Adrenal gland (tissue), 9 donors: ENCODE measurements at regions not wholly inside any gene's neighbourhood (a gene's known extent, or its start where the extent isn't known, plus 50 kb on each side); places are given as distances from the start of the nearest gene placed in this dataset.

Experiments used
- DNase-seq, 7 donors: peaks; one replicate each; pipeline ENCODE4 v3.0.0-alpha.2; 2019 to 2020
- H3K27ac ChIP-seq, 5 donors: fragments of 200-600 bp; sonication (generic) in 4 of 5; 1 replicate in 3 of 5; 2 replicates in 2 of 5; pipeline versions ENCODE4 v1.5.1 to v1.8.0; 2016 to 2020; ENCODE audit warnings: mild to moderate bottlenecking in 1 of 5
- H3K27me3 ChIP-seq: fragments of 200-600 bp; 2 replicates; pipeline ENCODE4 v1.8.0; 2021
- H3K36me3 ChIP-seq, 2 donors: fragments of 200-600 bp; replicated peaks in 1 of 2; 1 replicate in 1 of 2; 2 replicates in 1 of 2; pipeline versions ENCODE4 v1.5.1 to v1.8.0; 2018 to 2022
- H3K4me1 ChIP-seq, 2 donors: fragments of 200-600 bp; replicated peaks in 1 of 2; 1 replicate in 1 of 2; 2 replicates in 1 of 2; pipeline versions ENCODE4 v1.5.1 to v1.8.0; 2018 to 2021
- H3K4me3 ChIP-seq, 4 donors: fragments of 200-600 bp; sonication (generic) in 3 of 4; one replicate each; pipeline ENCODE4 v1.5.1; 2016 to 2018
- H3K9me3 ChIP-seq, 3 donors: fragments of 200-600 bp; sonication (generic) in 1 of 3; replicated peaks in 1 of 3; 1 replicate in 2 of 3; 2 replicates in 1 of 3; pipeline versions ENCODE4 v1.5.1 to v1.8.0; 2016 to 2021
- POLR2A ChIP-seq, 2 donors: fragments of 450-650 bp; IDR thresholded peaks; one replicate each; pipeline ENCODE4 v1.6.1; 2017; ENCODE audit warnings: antibody characterized with exemption in 2 of 2, mild to moderate bottlenecking in 2 of 2, moderate library complexity in 1 of 2
- WGBS, 4 donors: extraction: QIAGEN DNeasy Blood & Tissue Kit in 2 of 4; methylation state at CpG; one replicate each; pipeline versions ENCODE4 v1.1.5 to v1.1.7; 2013 to 2017; 5-methylcytosine and 5-hydroxymethylcytosine counted together
- intact Hi-C, 2 donors: fragments of 100-400 bp; cut with DNase I; formaldehyde crosslinking; loops; one replicate each; pipeline versions ENCODE4 v1.14.1 to v1.15.0; 2022 to 2023
- TF ChIP-seq, protein P1 (sequence below), 6 experiments: fragments of 450-650 bp in 4 of 6; fragments of 200-600 bp in 2 of 6; sonication (generic) in 1 of 6; IDR thresholded peaks; 1 replicate in 5 of 6; 2 replicates in 1 of 6; pipeline versions ENCODE4 v1.5.1 to v1.8.0; 2016 to 2021; ENCODE audit warnings: antibody characterized with exemption in 6 of 6, mild to moderate bottlenecking in 2 of 6, moderate library complexity in 1 of 6
- donor health status: healthy with polysubstance abuse.
- donor health status: Bipolar disorder and iron deficiency.
- donor health status: DM: yes; HTN: yes; CAD: no.
- donor health status: DM: no; HTN: no; CAD: no.
- donor health status: DM: no; HTN: no; CAD: no.

DNA sequence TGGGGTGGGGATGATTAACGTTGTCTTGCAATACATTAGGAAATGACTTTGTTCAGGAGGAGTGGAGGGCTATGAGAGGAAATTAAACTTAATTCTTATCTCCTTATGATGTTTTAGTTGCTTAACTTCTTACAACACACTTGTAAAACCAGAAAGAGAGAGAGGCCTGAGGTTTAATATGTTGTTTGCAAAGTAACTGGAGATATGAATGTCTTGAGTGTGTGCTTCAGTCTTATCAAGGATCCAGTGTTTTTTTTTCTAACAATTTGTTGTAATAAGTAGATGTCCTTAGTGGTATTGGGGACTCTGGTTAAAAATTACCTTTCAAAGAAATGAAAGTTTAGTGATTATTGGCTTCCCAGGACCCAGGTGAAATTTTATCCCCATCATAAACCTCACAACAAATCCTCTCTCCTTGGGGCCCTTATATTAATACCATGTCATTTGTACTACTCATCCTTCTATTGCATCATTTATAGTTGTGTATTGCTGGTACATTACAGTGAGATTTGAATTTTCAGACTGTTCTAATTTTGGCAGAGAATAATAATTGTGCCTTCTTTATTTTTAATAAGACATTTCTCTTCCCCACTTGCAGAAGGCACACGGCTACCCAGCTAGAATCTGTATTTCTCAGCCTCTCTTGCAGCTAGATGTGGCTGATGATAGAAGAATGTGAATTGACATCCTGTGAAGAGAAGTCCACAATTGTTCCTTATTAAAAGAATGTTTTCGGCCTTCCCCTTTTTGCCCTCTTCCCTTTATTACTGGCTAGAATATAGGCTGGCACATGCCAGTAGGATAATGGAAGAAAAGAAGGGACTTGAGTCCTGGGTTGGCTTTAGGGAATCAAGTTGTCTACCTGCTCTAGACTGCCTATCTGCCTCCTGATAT is 91.9 kb upstream of the CXCR4 start:
- WGBS, 4 donors: 70 to 77% (median 73%) methylated on average over 3 of the region's 3 CpGs
- no peak for DNase-seq
- H3K36me3 ChIP-seq: no peaks in the 10 kb centered on the region
- no peaks in the 10 kb centered on the region for H3K27me3 ChIP-seq
- no peak overlapping the region for H3K4me3 ChIP-seq
- intact Hi-C loops: no loop called here
- no peak overlapping the region for H3K27ac ChIP-seq
- peaks cover 5 to 19% of the 10 kb centered on the region in 2 donors for H3K4me1 ChIP-seq
- TF ChIP-seq POLR2A (IDR thresholded peaks at IDR 0.05): no peak
- TF ChIP-seq, protein P1, sequence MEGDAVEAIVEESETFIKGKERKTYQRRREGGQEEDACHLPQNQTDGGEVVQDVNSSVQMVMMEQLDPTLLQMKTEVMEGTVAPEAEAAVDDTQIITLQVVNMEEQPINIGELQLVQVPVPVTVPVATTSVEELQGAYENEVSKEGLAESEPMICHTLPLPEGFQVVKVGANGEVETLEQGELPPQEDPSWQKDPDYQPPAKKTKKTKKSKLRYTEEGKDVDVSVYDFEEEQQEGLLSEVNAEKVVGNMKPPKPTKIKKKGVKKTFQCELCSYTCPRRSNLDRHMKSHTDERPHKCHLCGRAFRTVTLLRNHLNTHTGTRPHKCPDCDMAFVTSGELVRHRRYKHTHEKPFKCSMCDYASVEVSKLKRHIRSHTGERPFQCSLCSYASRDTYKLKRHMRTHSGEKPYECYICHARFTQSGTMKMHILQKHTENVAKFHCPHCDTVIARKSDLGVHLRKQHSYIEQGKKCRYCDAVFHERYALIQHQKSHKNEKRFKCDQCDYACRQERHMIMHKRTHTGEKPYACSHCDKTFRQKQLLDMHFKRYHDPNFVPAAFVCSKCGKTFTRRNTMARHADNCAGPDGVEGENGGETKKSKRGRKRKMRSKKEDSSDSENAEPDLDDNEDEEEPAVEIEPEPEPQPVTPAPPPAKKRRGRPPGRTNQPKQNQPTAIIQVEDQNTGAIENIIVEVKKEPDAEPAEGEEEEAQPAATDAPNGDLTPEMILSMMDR (IDR thresholded peaks at IDR 0.05): no peak
- no peaks in the 10 kb centered on the region for H3K9me3 ChIP-seq

DNA sequence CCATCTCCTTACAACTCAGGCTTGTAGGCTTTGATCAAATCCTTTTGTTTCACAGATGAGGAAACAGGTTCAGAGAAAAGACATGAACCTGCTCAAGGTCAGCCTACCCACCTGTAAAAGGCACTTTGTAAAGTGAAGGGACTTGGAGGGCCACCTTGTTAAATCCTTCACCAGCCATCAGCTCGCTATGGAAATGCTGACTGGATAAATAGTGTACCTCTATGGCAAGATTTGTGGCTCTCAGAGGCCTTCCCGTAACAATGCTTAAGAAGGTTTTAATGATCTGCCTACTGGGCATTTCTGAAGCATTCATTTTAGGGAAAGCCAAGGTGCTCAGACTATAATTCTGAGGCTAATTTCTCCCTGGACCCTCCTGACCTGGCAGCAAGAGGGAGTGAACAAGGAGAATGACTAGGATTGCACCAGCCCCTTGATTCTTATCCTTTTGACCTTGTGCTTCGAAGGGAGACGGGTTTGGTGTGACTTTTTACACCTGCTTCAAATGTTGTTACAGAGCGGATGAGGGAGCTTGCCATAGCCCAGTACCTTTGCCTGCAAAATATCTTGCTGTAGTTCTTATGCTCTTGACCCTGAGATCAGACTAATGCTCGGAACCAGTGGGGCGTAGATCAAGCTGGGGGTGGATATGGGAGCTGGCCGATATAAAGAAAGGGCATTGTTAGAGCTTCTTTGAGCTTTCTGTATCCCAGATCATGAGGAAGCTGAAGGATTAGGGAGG is 90.9 kb upstream of the CXCR4 start:
- Histone ChIP-seq H3K36me3 (no peaks in the 10 kb centered on the region), H3K4me1 (peaks cover 0 to 10% of the 10 kb centered on the region in 2 donors), H3K27me3 (no peaks in the 10 kb centered on the region), H3K9me3 (no peaks in the 10 kb centered on the region), H3K27ac (no peak overlapping the region), H3K4me3 (no peak overlapping the region)
- no peak for DNase-seq
- WGBS, 4 donors: 88 to 95% (median 91%) methylated on average over 8 of the region's 8 CpGs
- TF ChIP-seq POLR2A (IDR thresholded peaks at IDR 0.05): no peak
- TF ChIP-seq, protein P1 (IDR thresholded peaks at IDR 0.05): no peak
- intact Hi-C loops: no loop called here

DNA sequence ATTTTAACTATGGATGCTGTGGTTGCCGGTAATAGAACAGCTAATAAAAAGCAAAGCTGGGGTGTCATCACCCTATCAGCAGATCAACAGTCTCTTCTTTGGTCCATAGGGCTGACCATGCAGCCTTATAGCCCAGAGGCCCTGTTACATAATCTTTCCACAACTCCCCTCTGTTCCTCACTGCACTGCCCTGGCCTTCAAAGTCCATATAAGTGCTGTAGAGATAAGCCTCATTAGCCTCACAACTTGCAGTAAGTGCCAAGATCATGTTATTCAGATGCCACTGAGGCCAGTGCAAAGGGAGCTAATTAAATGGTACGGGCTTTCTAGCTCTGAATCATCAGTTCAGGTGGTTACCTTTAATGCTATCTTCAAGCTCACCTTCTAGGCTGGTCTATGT is 89.7 kb upstream of the CXCR4 start:
- H3K36me3 ChIP-seq: no peaks in the 10 kb centered on the region
- peak overlapping the region in 1 of 5 donors; percentile 27 for H3K27ac ChIP-seq
- WGBS, 4 donors: 58 to 76% (median 70%) methylated on average over 2 of the region's 2 CpGs
- TF ChIP-seq, protein P1 (IDR thresholded peaks at IDR 0.05): no peak
- no peak for TF ChIP-seq POLR2A (IDR thresholded peaks at IDR 0.05)
- no peak overlapping the region for H3K4me3 ChIP-seq
- intact Hi-C loops: no loop called here
- no peaks in the 10 kb centered on the region for H3K9me3 ChIP-seq
- peak in 1 of 7 donors; percentile 15 for DNase-seq
- no peaks in the 10 kb centered on the region for H3K4me1 ChIP-seq
- no peaks in the 10 kb centered on the region for H3K27me3 ChIP-seq

DNA sequence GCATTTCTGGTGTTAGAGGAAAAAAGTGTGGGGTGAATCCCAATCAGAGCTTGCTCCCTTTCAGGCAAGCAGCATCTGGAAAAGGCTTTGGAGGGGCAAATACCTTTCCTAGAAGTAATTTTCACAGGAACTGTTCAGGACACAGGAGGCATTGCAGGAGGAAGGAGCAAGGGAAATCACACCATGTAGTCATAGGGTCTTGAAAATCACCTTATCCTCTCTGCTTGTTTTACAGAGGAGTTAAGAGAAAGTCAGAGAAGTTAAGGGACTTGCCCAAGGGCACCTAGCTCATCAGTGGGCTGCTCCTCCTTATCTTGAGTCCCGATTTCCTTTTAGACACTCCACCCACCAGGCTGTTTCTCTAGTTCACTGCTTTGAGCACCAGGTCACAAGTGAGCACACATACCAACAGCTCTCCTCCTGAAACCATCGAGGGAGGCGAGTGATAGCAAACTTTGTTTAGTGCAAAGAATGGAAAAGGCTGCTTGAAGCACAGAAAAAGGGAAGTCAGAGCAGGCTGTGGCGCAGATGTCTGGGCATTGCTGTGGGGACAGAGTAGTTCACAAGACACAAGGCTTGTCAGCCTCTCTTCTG is 89.2 kb upstream of the CXCR4 start:
- no peaks in the 10 kb centered on the region for H3K27me3 ChIP-seq
- DNase-seq: peak in 2 of 7 donors; percentile 26 to 64
- H3K9me3 ChIP-seq: no peaks in the 10 kb centered on the region
- intact Hi-C loops: no loop called here
- no peak overlapping the region for H3K4me3 ChIP-seq
- TF ChIP-seq POLR2A (IDR thresholded peaks at IDR 0.05): no peak
- TF ChIP-seq, protein P1 (IDR thresholded peaks at IDR 0.05): no peak
- peak overlapping the region in 1 of 5 donors; percentile 27 for H3K27ac ChIP-seq
- H3K4me1 ChIP-seq: no peaks in the 10 kb centered on the region
- 70 to 76% (median 73%) methylated on average over 4 of the region's 4 CpGs for WGBS, 4 donors
- no peaks in the 10 kb centered on the region for H3K36me3 ChIP-seq
